BLaER1 (cell line): ENCODE measurements at regions not wholly inside any gene's neighbourhood (a gene's known extent, or its start where the extent isn't known, plus 50 kb on each side); places are given as distances from the start of the nearest gene placed in this dataset.
"Not testable (repeated sequence)": the region's sequence is repeated elsewhere in the genome, so short reads cannot be mapped to it uniquely, and the experiment has no call there.

Source experiments
- H3K27ac ChIP-seq: shearing (Covaris generic); formaldehyde crosslinking; 2 replicates; pipeline ENCODE4 v1.8.1; 2022
- H3K27me3 ChIP-seq: shearing (Covaris generic); formaldehyde crosslinking; 2 replicates; pipeline ENCODE4 v1.8.1; 2022
- H3K36me3 ChIP-seq: shearing (Covaris generic); formaldehyde crosslinking; 2 replicates; pipeline ENCODE4 v1.8.1; 2022
- H3K4me1 ChIP-seq: shearing (Covaris generic); formaldehyde crosslinking; 2 replicates; pipeline ENCODE4 v1.8.1; 2022
- H3K4me2 ChIP-seq: shearing (Covaris generic); formaldehyde crosslinking; 2 replicates; pipeline ENCODE4 v1.8.1; 2022
- H3K4me3 ChIP-seq: shearing (Covaris generic); formaldehyde crosslinking; 2 replicates; pipeline ENCODE4 v1.8.1; 2022
- H3K9ac ChIP-seq: shearing (Covaris generic); formaldehyde crosslinking; 2 replicates; pipeline ENCODE4 v1.8.1; 2022
- H3K9me3 ChIP-seq: shearing (Covaris generic); formaldehyde crosslinking; 2 replicates; pipeline ENCODE4 v1.8.1; 2022
- H4K20me1 ChIP-seq: shearing (Covaris generic); formaldehyde crosslinking; 2 replicates; pipeline ENCODE4 v1.8.1; 2022
- Cebpa-rat ChIP-seq: shearing (Covaris generic); IDR thresholded peaks from 2 replicates; pipeline ENCODE4 v1.8.1; 2022

DNA sequence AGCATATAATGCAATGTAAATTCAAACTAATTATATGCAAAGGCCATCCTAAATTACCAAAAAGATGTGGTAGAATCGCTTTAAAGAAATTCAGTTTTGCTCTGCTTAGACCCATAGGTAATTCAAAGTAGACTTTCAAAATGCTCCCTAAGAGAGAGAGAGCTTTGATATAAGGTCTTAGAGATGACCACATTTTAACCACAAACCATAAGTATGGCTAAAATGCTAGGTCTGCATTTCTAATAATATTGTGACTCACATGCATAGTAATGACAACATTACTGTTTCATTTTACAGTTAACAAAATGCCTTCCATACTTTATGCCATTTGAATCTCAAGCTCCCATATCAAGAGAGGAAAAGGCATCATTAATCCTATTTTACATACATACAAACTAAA lies 144.5 kb downstream of the RAD51AP2 start:
- Histone ChIP-seq H3K4me2 (no peak overlapping the region), H3K27me3 (no peaks in the 10 kb centered on the region), H3K36me3 (no peaks in the 10 kb centered on the region), H3K4me3 (no peak overlapping the region), H3K4me1 (no peaks in the 10 kb centered on the region), H3K9ac (no peak overlapping the region), H3K27ac (no peak overlapping the region), H3K9me3 (0 out of 2 replicates have a peak, but pooled peaks cover 9% of the 10 kb centered on the region), H4K20me1 (no peaks in the 10 kb centered on the region)
- no peak for TF ChIP-seq Cebpa-rat

DNA sequence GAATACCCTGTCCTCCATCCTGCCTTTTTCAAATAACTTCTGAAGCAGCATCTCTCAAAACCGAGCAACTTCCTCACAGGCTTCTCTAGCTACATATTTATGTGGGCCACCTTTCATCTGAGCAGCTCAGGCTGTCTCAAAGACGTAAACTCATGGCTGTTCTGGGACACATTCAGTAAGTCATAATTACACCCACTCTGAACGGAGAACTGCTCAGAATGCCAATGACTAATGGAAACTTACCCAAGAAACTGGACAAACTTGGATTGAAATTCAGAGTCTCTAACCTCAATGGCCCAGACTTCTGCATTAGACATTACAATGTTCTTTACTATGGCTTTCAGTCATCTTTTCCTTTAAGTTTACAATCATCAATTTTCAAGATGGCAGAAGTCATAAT lies 145.2 kb downstream of the RAD51AP2 start:
- no peak overlapping the region for H3K4me2 ChIP-seq
- H3K4me1 ChIP-seq, result no peaks in the 10 kb centered on the region
- no peaks in the 10 kb centered on the region for H3K36me3 ChIP-seq
- H3K9ac ChIP-seq, result no peak overlapping the region
- H4K20me1 ChIP-seq, result no peaks in the 10 kb centered on the region
- H3K4me3 ChIP-seq, result no peak overlapping the region
- H3K27ac ChIP-seq, result no peak overlapping the region
- 0 out of 2 replicates have a peak, but pooled peaks cover 9% of the 10 kb centered on the region for H3K9me3 ChIP-seq
- no peak for TF ChIP-seq Cebpa-rat
- H3K27me3 ChIP-seq, result no peaks in the 10 kb centered on the region

DNA sequence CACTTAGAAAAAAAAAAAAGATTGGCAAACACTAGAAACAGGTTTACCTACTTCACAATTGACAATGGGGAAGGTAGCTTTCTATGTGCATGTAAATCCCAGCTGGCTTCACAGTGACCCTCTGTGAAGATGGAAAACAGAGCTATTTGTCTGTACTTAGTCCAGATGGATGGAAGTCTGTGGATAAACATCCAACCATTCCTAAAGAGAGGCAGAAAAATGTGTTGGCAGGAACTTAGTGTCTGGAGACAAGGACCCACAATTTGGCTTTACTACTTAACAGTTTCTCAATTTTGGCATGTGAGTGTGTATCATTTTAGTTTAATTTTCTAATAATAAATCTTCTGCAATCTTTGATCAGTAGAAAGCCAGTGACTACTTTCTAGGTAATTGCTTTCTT lies 154.4 kb downstream of the RAD51AP2 start:
- no peak overlapping the region for H3K4me3 ChIP-seq
- no peak overlapping the region for H3K27ac ChIP-seq
- H3K9me3 ChIP-seq, result no peaks in the 10 kb centered on the region
- no peaks in the 10 kb centered on the region for H4K20me1 ChIP-seq
- no peaks in the 10 kb centered on the region for H3K27me3 ChIP-seq
- TF ChIP-seq Cebpa-rat, result no peak
- no peak overlapping the region for H3K4me2 ChIP-seq
- H3K4me1 ChIP-seq, result no peaks in the 10 kb centered on the region
- H3K9ac ChIP-seq, result no peak overlapping the region
- H3K36me3 ChIP-seq, result no peaks in the 10 kb centered on the region

DNA sequence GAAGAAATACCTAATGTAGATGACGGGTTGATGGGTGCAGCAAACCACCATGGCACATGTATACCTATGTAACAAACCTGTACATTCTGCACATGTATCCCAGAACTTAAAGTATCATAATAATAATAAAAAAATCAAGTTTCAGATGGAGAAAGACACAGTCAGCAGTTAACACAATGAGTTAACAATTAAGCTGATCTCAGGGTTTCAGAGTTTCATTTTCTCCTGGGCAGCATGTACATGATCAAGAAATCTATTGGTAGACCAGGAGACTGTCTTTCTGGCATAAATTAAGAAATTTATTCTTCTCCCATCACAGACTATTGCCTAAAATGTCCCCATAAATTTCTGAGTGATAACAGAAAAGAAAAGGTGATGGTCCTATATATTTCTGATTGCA lies 155.3 kb downstream of the RAD51AP2 start:
- no peak for TF ChIP-seq Cebpa-rat
- Histone ChIP-seq H4K20me1 (no peaks in the 10 kb centered on the region), H3K4me3 (no peak overlapping the region), H3K4me1 (no peaks in the 10 kb centered on the region), H3K9ac (no peak overlapping the region), H3K27me3 (no peaks in the 10 kb centered on the region), H3K4me2 (no peak overlapping the region), H3K9me3 (no peaks in the 10 kb centered on the region), H3K27ac (no peak overlapping the region), H3K36me3 (no peaks in the 10 kb centered on the region)

DNA sequence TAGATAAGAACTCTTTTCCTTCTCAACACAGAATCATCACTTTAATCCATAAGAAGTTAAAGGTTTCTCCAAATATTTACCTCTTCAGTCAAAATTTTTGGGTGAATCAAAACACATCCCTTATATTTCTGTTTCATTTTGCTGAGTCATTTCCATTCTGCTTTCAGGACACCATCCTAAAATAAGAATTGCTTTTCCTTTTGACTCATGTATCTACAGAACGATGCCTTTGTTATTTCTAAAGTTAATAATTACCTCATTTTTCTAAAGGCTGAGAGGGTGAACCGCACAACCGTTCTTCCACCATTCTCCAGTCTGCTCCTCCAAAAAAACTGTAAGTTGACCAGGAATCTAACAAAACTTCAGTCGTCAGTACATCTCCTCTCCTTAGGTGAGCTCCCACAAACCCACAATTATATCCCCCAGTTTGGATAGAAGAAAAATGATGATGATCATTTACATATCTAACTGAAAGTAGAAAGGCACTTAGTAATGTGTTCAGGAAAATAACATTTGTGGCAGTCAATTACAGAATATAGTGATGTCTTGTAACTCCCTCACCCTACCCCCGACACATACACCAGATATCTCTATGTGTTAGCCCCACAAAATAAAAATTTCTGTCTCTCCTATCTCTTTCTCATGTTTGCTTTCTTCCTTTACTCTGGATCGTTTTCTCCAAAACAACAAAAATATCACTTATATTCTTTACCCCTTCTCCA lies 162.5 kb downstream of the RAD51AP2 start:
- no peaks in the 10 kb centered on the region for H3K4me1 ChIP-seq
- no peaks in the 10 kb centered on the region for H3K27me3 ChIP-seq
- no peak overlapping the region for H3K4me2 ChIP-seq
- no peaks in the 10 kb centered on the region for H3K36me3 ChIP-seq
- H3K9ac ChIP-seq, result no peak overlapping the region
- no peak overlapping the region for H3K4me3 ChIP-seq
- no peaks in the 10 kb centered on the region for H4K20me1 ChIP-seq
- H3K9me3 ChIP-seq, result no peaks in the 10 kb centered on the region
- TF ChIP-seq Cebpa-rat, result no peak
- no peak overlapping the region for H3K27ac ChIP-seq

DNA sequence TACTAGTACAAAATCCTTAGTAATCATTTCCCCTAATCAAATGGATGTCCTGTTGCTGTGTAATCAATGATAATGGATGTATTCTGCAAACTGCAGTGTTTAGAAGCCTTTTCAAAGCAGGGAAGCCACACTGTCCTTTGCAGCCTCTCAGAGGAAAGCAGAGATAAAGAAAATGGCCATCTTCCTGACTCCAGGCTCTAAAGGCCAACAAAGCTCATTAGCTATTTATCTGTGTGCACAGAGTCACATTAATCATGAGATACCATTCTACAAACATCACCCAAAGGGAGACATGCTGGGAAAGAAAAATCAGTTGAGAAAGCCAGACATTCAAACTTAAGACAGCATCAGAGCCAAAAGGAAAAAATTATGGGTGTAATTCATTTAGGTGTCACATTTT lies 165.0 kb downstream of the RAD51AP2 start:
- H3K36me3 ChIP-seq, result no peaks in the 10 kb centered on the region
- no peak for TF ChIP-seq Cebpa-rat
- H3K4me3 ChIP-seq, result no peak overlapping the region
- no peaks in the 10 kb centered on the region for H3K9me3 ChIP-seq
- H3K27ac ChIP-seq, result no peak overlapping the region
- no peaks in the 10 kb centered on the region for H3K4me1 ChIP-seq
- H3K4me2 ChIP-seq, result no peak overlapping the region
- H3K9ac ChIP-seq, result no peak overlapping the region
- no peaks in the 10 kb centered on the region for H3K27me3 ChIP-seq
- H4K20me1 ChIP-seq, result no peaks in the 10 kb centered on the region

DNA sequence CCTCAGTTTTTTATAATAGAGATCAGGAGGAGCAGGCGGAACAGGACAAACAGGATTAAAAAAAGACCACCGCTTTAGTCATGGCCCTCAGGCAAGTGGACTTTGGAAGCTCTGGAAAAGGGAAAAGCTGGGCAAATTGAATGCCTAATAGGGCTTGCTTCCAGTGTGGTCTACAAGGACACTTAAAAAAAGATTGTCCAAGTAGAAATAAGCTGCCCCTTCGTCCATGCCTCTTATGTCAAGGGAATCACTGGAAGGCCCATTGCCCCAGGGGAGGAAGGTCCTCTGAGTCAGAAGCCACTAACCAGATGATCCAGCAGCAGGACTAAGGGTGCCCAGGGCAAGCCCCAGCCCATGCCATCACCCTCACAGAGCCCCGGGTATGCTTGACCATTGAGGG lies 175.5 kb downstream of the RAD51AP2 start:
- H3K27ac ChIP-seq, H3K27me3 ChIP-seq, H3K4me1 ChIP-seq, H4K20me1 ChIP-seq, H3K9me3 ChIP-seq, H3K9ac ChIP-seq, H3K36me3 ChIP-seq, H3K4me2 ChIP-seq, H3K4me3 ChIP-seq: not testable (repeated sequence)

DNA sequence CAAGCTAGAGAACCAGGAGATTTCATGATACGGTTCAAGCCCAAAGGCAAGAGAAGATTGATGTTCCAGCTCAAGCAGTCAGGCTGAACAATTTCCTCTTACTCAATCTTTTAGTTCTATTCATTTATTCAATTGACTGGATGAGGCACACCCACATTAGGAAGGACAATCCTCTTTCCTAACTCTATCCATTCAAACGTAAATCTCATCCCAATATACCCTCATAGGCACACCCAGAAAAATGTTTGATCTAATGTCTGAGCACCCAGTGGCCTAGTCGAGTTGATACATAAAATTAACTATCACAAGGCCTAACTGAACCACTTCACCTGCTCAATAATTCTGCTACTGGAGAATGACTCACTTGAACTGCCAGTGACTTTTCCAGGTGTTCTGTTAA lies 180.7 kb downstream of the RAD51AP2 start:
- H3K9me3 ChIP-seq, result no peaks in the 10 kb centered on the region
- H3K4me1 ChIP-seq, result no peaks in the 10 kb centered on the region
- H3K27ac ChIP-seq, result no peak overlapping the region
- no peak for TF ChIP-seq Cebpa-rat
- H3K36me3 ChIP-seq, result no peaks in the 10 kb centered on the region
- H3K27me3 ChIP-seq, result no peaks in the 10 kb centered on the region
- H4K20me1 ChIP-seq, result no peaks in the 10 kb centered on the region
- no peak overlapping the region for H3K4me2 ChIP-seq
- H3K9ac ChIP-seq, result no peak overlapping the region
- H3K4me3 ChIP-seq, result no peak overlapping the region

DNA sequence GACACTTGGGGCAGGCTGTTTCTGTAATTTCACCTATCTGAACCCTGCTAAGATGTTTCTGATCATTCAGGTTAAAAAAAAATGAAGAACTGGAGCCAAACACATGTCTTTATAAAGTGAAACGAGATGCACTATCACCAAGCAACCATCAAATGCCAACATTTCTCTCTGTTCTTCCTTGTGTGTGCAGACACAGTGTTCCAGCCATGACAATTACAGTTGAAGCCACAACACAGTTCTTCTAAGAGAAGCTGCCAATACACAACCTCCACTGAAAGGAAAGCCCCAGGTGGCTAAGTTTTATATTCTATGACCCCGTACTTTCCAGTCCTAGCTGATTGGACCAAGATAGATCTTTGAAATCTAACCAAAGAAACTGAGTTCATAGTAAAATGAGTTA lies 181.8 kb downstream of the RAD51AP2 start:
- Histone ChIP-seq H3K9ac (no peak overlapping the region), H3K27me3 (no peaks in the 10 kb centered on the region), H3K4me2 (no peak overlapping the region), H3K9me3 (no peaks in the 10 kb centered on the region), H3K27ac (no peak overlapping the region), H4K20me1 (no peaks in the 10 kb centered on the region), H3K4me3 (no peak overlapping the region), H3K36me3 (no peaks in the 10 kb centered on the region), H3K4me1 (no peaks in the 10 kb centered on the region)
- TF ChIP-seq Cebpa-rat, result no peak

DNA sequence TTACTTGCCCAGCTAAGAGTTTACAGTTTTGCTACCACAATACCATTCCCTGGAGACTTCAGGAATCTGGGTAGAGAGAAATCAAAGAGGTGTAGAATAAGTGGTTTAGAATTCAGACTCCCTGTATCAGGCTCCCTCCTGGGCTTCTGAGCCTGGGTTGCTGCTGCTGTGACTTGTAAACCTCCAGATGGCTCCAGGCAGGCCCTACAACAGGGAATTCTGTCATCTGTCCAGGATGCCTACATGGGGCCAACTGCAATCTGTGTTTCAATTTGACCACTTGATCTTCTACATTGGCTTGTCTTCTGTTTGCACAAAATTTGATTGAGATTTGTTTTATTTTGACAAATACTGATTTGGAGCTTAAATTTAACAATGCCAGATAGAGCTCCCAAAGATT lies 183.9 kb downstream of the RAD51AP2 start:
- Histone ChIP-seq H3K4me2 (no peak overlapping the region), H3K4me3 (no peak overlapping the region), H3K27me3 (no peaks in the 10 kb centered on the region), H4K20me1 (no peaks in the 10 kb centered on the region), H3K36me3 (no peaks in the 10 kb centered on the region), H3K4me1 (no peaks in the 10 kb centered on the region), H3K9ac (no peak overlapping the region), H3K9me3 (no peaks in the 10 kb centered on the region), H3K27ac (no peak overlapping the region)
- no peak for TF ChIP-seq Cebpa-rat

DNA sequence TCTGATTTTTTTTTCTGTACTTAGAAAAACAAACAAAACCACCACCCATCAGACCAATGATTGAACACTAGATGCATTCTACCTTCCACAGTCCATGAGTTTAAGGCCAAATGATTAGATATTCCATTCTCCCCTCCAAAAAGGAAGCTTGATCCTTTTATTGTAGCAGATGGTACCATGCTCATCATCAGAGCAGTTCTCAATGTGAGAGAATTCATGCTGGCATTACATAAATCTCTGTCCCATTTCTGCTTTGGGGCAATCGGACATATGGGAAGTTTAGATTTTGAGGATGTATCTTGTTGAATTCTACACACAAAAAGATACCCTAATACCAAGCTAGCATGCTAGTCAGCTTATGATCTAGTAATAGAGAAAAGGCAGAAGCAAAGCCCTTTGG lies 186.6 kb downstream of the RAD51AP2 start:
- no peak overlapping the region for H3K27ac ChIP-seq
- no peak overlapping the region for H3K9ac ChIP-seq
- H3K36me3 ChIP-seq, result no peaks in the 10 kb centered on the region
- no peaks in the 10 kb centered on the region for H3K9me3 ChIP-seq
- peaks cover 7% of the 10 kb centered on the region; the same call in 1 of the 2 replicates for H3K4me1 ChIP-seq
- no peak overlapping the region for H3K4me3 ChIP-seq
- no peaks in the 10 kb centered on the region for H4K20me1 ChIP-seq
- H3K27me3 ChIP-seq, result no peaks in the 10 kb centered on the region
- no peak overlapping the region for H3K4me2 ChIP-seq
- TF ChIP-seq Cebpa-rat, result no peak
